HG02840 (cell line): ENCODE measurements at regions not wholly inside any gene's neighbourhood (a gene's known extent, or its start where the extent isn't known, plus 50 kb on each side); places are given as distances from the start of the nearest gene placed in this dataset.

Experiments used
- ATAC-seq: cut with Tn5 transposase; IDR thresholded peaks from one replicate; pipeline ENCODE4 v1.9.1; 2021; ENCODE audit warnings: mild to moderate bottlenecking, moderate library complexity, moderate number of reproducible peaks; ENCODE audit not compliant: unreplicated experiment, low FRiP score

GRCh38 chr6:166757232-166758135 lies 130.4 kb upstream of the RPS6KA2 start:
- ATAC-seq: no peak

GRCh38 chr6:166754218-166755030 lies 127.4 kb upstream of the RPS6KA2 start:
- ATAC-seq: no peak

DNA sequence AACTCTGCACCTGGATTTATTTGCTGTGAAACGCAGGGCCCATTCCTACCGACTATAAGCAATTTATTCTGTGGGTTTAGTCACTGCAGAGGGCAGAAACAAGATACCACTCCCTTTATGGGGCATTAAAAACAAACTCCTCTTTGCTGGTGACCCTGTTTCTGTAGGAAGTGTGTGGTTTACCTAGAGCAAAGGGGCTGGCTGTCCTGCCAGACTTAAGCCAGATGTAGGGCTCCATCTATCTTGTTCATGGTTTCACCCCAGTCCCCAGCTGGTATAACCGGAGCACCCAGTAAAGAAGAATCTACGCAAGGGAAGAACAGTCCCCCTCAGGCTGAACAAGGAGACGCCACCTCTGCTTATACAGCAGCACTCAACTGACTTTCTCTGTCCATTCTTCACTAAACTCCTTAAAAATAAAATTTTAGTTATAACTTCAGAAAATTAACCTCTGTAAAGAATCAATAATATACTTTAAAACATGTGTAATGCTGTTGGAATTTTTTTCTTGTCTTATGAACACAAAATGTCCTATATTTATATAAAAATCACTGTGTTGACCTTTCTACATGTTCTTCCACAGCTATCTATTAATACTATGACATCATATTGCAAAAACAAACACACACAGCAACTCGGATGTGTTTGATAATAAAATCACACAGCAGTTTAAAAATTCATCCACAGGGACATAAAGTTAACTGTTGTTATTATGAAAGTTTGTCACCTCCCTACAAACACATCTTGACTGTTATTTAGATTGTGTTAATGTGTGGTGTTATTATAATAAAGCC lies 126.1 kb upstream of the RPS6KA2 start:
- ATAC-seq: no peak

GRCh38 chr6:166752097-166752496 lies 125.0 kb upstream of the RPS6KA2 start:
- ATAC-seq: peak; percentile 59

DNA sequence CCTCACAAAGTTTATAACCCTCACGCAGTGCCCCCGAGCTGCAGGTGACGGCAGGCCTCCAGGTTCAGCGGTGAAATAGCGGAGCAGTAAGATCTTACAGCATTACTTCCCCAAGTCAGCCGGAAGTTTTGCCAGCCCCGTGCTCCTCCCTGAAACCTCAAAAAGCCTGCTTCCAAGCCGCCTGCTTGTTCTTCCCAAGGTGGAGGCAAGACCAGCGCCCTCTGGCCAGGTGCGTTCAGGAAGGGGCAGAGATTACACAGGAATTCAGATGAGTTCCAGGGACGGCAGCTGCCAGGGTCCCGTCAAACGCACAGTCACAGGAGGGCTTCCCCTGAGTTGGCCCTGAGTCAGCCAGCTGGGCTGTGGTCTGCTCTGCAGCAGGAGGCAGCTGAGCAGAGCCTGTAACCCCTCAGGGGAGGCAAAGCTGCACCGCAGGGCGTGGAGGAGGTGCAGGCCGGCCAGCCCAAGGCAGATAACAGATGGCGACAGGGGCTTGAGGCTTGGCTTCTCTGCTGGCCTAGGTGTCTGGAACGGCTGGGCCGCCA lies 124.1 kb upstream of the RPS6KA2 start:
- peak; percentile 80 for ATAC-seq

- no peak for ATAC-seq
Observed at GRCh38 chr6:166750108-166750793, 123.2 kb upstream of the RPS6KA2 start.

- no peak for ATAC-seq
Observed at GRCh38 chr6:166749666-166750065, 122.6 kb upstream of the RPS6KA2 start.

DNA sequence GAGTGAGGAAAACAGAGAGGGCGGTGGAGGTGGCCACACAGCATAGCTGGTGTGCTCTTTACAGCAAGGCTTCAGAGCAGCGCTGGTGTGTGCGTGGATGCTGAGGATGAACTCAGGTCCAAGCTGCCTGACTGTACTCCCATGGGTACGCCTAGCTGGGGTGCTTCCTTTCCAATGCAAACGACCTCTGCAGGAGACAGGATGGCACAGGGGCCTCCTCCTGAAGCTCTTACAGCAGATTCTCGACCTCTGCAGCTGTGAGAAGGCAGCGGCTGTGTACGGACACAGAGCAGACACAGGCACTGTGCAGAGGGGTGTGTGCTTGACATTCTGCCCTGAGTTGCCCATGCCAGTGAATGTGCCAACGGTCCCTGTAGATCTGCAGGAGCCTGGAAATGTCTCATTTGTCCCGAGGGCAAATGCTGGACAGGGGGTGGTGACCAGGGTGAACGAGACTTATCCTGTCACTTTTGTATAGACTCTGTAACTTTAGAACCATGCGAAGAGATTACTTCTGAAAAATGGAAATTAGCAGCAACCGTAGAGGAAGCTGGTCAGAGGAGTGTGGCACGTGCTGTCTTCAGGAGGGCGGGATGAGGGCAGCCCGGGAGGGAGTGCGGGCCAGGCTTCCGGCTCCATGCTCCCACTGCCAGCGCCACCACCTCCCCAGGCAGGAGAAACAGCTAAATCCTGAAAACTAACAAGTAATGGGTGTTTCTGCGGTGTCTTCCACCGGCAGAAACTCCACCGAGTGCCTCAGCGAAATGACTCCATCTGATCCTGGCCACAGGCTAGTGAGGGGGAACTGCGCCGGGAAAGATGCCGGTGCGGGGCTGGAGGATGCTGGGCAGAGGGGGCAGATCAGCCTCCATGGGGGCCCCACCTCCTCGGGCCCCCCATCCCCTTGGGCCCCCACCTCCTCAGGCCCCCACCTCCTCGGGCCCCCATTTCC lies 120.9 kb upstream of the RPS6KA2 start:
- ATAC-seq: no peak

- ATAC-seq: no peak
Observed at GRCh38 chr6:166745801-166746668, 119.0 kb upstream of the RPS6KA2 start.

- ATAC-seq: no peak
Observed at GRCh38 chr6:166744223-166745134, 117.4 kb upstream of the RPS6KA2 start.

GRCh38 chr6:166743406-166744222 lies 116.6 kb upstream of the RPS6KA2 start:
- ATAC-seq: no peak

DNA sequence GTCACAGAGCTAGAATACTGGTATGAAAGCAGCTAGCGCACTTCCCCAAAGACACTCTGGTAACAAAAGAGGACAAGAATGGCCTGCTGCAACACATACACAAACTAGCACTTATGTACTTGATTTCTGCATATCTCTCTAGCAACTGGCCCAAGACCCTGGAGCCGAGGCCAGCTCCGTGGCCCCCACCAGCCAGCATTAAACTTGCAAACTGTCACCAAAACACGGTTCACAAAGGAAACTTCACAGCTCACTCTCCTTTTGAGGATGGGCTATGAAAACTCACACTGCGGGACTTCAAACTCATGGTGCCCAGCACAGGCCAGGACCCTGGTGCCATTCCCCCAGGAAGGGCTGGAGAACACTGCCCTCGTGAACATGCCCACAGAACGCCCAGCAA lies 115.9 kb upstream of the RPS6KA2 start:
- no peak for ATAC-seq

DNA sequence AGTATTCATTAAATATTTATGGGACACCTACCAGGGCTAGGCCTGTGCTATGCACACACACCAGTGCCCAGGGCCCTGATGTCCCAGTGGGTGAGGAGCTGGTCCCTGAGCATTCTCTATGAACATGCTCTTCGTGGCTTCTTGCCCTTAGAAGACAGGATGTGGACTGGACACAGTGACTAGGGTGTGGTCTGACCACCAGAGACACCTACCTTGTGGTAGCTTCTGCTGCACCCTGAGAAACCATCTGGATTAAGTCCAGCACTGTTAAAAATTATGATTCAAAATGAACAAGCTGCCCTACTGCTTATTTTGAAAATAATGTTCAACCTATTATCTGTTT lies 112.9 kb upstream of the RPS6KA2 start:
- no peak for ATAC-seq

GRCh38 chr6:166739117-166739975 lies 112.3 kb upstream of the RPS6KA2 start:
- no peak for ATAC-seq
